B cell (primary cell): ENCODE measurements at regions not wholly inside any gene's neighbourhood (a gene's known extent, or its start where the extent isn't known, plus 50 kb on each side); places are given as distances from the start of the nearest gene placed in this dataset.

Experiments used
- ATAC-seq: fragments of 200-7000 bp; cut with Tn5 transposase; one replicate; pipeline ENCODE4 v1.10.0; 2021; ENCODE audit warnings: low read depth, mild to moderate bottlenecking, moderate number of reproducible peaks, moderate library complexity
- CTCF ChIA-PET: fragments of 350-600 bp; sonication (Branson Sonifier 250); formaldehyde crosslinking; loops from one replicate; lab custom pipeline; 2021; ENCODE audit warnings: antibody characterized with exemption, inconsistent platforms; lab: Charles Lee
- POLR2A ChIA-PET: fragments of 350-600 bp; sonication (Branson Sonifier 250); formaldehyde crosslinking; loops from one replicate; lab custom pipeline; 2021; ENCODE audit warnings: antibody characterized with exemption; lab: Charles Lee
- DNase-seq: peaks from one replicate; pipeline ENCODE4 v3.0.0; 2013
- H2AFZ ChIP-seq: 2 replicates; pipeline ENCODE4 v1.6.1; 2012; ENCODE audit warnings: mild to moderate bottlenecking, low read depth, low read length; ENCODE audit not compliant: insufficient read depth, poor library complexity, severe bottlenecking
- H3K27ac ChIP-seq, 2 donors: 1 replicate in 1 of 2; 2 replicates in 1 of 2; pipeline ENCODE4 v1.5.1; 2012 to 2013; ENCODE audit warnings: low read length in 2 of 2, mild to moderate bottlenecking in 2 of 2, moderate library complexity in 1 of 2
- H3K27me3 ChIP-seq, 4 experiments: fragments of 200-600 bp in 1 of 4; sonication (generic) in 1 of 4; replicated peaks in 1 of 4; 1 replicate in 2 of 4; 2 replicates in 2 of 4; pipeline versions ENCODE4 v1.6.1 to v1.7.0; 2013 to 2016; ENCODE audit warnings: low read length in 3 of 4, mild to moderate bottlenecking in 2 of 4, mixed read lengths in 1 of 4, moderate library complexity in 1 of 4; ENCODE audit not compliant: insufficient read depth in 4 of 4, control insufficient read depth in 3 of 4; ENCODE audit errors: control extremely low read depth in 1 of 4
- H3K36me3 ChIP-seq, 2 experiments: replicated peaks in 1 of 2; 1 replicate in 1 of 2; 2 replicates in 1 of 2; pipeline versions ENCODE4 v1.6.1 to v1.7.1; 2013; ENCODE audit warnings: low read length in 1 of 2; ENCODE audit not compliant: insufficient read depth in 2 of 2, control insufficient read depth in 1 of 2; ENCODE audit errors: control extremely low read depth in 1 of 2, extremely low read depth in 1 of 2
- H3K4me1 ChIP-seq, 2 donors: fragments of 200-600 bp in 1 of 2; sonication (generic) in 1 of 2; 1 replicate in 1 of 2; 2 replicates in 1 of 2; pipeline versions ENCODE4 v1.5.1 to v1.6.1; 2013 to 2017; ENCODE audit warnings: low read length in 2 of 2; ENCODE audit not compliant: control insufficient read depth in 2 of 2, insufficient read depth in 2 of 2
- H3K4me2 ChIP-seq: replicated peaks from 2 replicates; pipeline ENCODE3; 2012; ENCODE audit warnings: mild to moderate bottlenecking, low read depth, low read length; ENCODE audit not compliant: poor library complexity, severe bottlenecking
- H3K4me3 ChIP-seq, 5 experiments: fragments of 200-600 bp in 1 of 5; sonication (generic) in 1 of 5; 1 replicate in 3 of 5; 2 replicates in 2 of 5; pipeline versions ENCODE4 v1.5.1 to v1.7.0; 2011 to 2016; ENCODE audit warnings: low read length in 4 of 5, mild to moderate bottlenecking in 4 of 5, low read depth in 2 of 5, control low read depth in 1 of 5, moderate library complexity in 1 of 5; ENCODE audit not compliant: insufficient read depth in 1 of 5; ENCODE audit errors: control extremely low read depth in 1 of 5, extremely low read depth in 1 of 5
- H3K79me2 ChIP-seq: fragments of 200-600 bp; sonication (generic); one replicate; pipeline ENCODE4 v1.6.0; 2016; ENCODE audit warnings: low read length; ENCODE audit not compliant: control insufficient read depth, insufficient read depth
- H3K9ac ChIP-seq: fragments of 200-600 bp; sonication (generic); 2 replicates; pipeline ENCODE4 v1.6.1; 2017; ENCODE audit warnings: mild to moderate bottlenecking, low read length, moderate library complexity
- H3K9me3 ChIP-seq, 3 donors: one replicate each; pipeline versions ENCODE4 v1.6.1 to v1.7.1; 2013; ENCODE audit warnings: low read length in 2 of 3; ENCODE audit not compliant: control insufficient read depth in 2 of 3, insufficient read depth in 1 of 3; ENCODE audit errors: control extremely low read depth in 1 of 3
- H4K20me1 ChIP-seq: 2 replicates; pipeline ENCODE4 v1.6.0; 2012; ENCODE audit warnings: mild to moderate bottlenecking, low read length; ENCODE audit not compliant: insufficient read depth, control insufficient read depth, poor library complexity, severe bottlenecking
- H3K27ac Mint-ChIP-seq: one replicate; pipeline ENCODE4 v1.8.0; 2021; ENCODE audit warnings: mixed read lengths
- H3K27me3 Mint-ChIP-seq: one replicate; pipeline ENCODE4 v1.8.0; 2021; ENCODE audit warnings: mixed read lengths
- H3K4me1 Mint-ChIP-seq: one replicate; pipeline ENCODE4 v1.8.0; 2021; ENCODE audit warnings: mixed read lengths
- H3K4me3 Mint-ChIP-seq: one replicate; pipeline ENCODE4 v1.8.0; 2021; ENCODE audit warnings: mixed read lengths
- H3K9me3 Mint-ChIP-seq: one replicate; pipeline ENCODE4 v1.8.0; 2022; ENCODE audit warnings: mixed read lengths; ENCODE audit not compliant: insufficient read depth
- CTCF ChIP-seq: fragments of 200-600 bp; IDR thresholded peaks from one replicate; pipeline ENCODE4 v1.8.0; 2022; ENCODE audit warnings: antibody characterized with exemption, mild to moderate bottlenecking
- EZH2 ChIP-seq: IDR thresholded peaks from 2 replicates; pipeline ENCODE4 v1.6.1; 2012; ENCODE audit warnings: borderline replicate concordance, low read depth, mild to moderate bottlenecking, moderate library complexity, low read length; ENCODE audit not compliant: insufficient read depth, poor library complexity, severe bottlenecking
- WGBS: methylation state at CpG from one replicate; pipeline ENCODE4 v1.1.5; 2013; ENCODE audit warnings: missing lambda C conversion rate; ENCODE audit not compliant: insufficient coverage; 5-methylcytosine and 5-hydroxymethylcytosine counted together
- intact Hi-C: fragments of 100-400 bp; cut with micrococcal nuclease; formaldehyde crosslinking; loops from one replicate; pipeline ENCODE4 v1.10.0; 2022

GRCh38 chr3:159039286-159039685 is 237.4 kb downstream of the MFSD1 start:
- H3K4me1 Mint-ChIP-seq = no peaks in the 10 kb centered on the region
- ChIA-PET POLR2A (no interaction called here), CTCF (no interaction called here)
- H2AFZ ChIP-seq = no peak overlapping the region
- no peaks in the 10 kb centered on the region for H3K79me2 ChIP-seq
- no peak overlapping the region for H3K27ac ChIP-seq
- no CpG with 5 or more reads among the region's 2 CpGs for WGBS
- no peaks in the 10 kb centered on the region for H3K36me3 ChIP-seq
- H3K9me3 Mint-ChIP-seq = no peaks in the 10 kb centered on the region
- no peak overlapping the region for H3K9ac ChIP-seq
- H4K20me1 ChIP-seq = no peaks in the 10 kb centered on the region
- no peak overlapping the region for H3K4me3 Mint-ChIP-seq
- H3K27me3 ChIP-seq = no peaks in the 10 kb centered on the region
- no peak overlapping the region for H3K27ac Mint-ChIP-seq
- DNase-seq = no peak
- no peak for ATAC-seq
- H3K4me3 ChIP-seq = no peak overlapping the region
- intact Hi-C loops = no loop called here
- no peak for TF ChIP-seq CTCF
- no peak for TF ChIP-seq EZH2
- no peaks in the 10 kb centered on the region for H3K4me1 ChIP-seq
- no peaks in the 10 kb centered on the region for H3K27me3 Mint-ChIP-seq
- H3K4me2 ChIP-seq = no peak overlapping the region
- no peaks in the 10 kb centered on the region for H3K9me3 ChIP-seq

GRCh38 chr3:159045279-159045885 is 243.5 kb downstream of the MFSD1 start:
- H3K27me3 Mint-ChIP-seq = no peaks in the 10 kb centered on the region
- no peak overlapping the region for H3K27ac Mint-ChIP-seq
- ChIA-PET POLR2A (no interaction called here), CTCF (no interaction called here)
- H3K4me2 ChIP-seq = no peak overlapping the region
- H2AFZ ChIP-seq = no peak overlapping the region
- H3K27ac ChIP-seq = no peak overlapping the region
- no peaks in the 10 kb centered on the region for H3K4me1 Mint-ChIP-seq
- no peaks in the 10 kb centered on the region for H3K9me3 Mint-ChIP-seq
- no peak overlapping the region for H3K9ac ChIP-seq
- WGBS = 69% methylated on average over 3 of the region's 5 CpGs
- H4K20me1 ChIP-seq = no peaks in the 10 kb centered on the region
- no peak overlapping the region for H3K4me3 Mint-ChIP-seq
- no peaks in the 10 kb centered on the region for H3K4me1 ChIP-seq
- no peaks in the 10 kb centered on the region for H3K27me3 ChIP-seq
- intact Hi-C loops = no loop called here
- no peak for ATAC-seq
- TF ChIP-seq CTCF (no peak), EZH2 (no peak)
- DNase-seq = no peak
- H3K4me3 ChIP-seq = no peak overlapping the region
- no peaks in the 10 kb centered on the region for H3K9me3 ChIP-seq
- H3K36me3 ChIP-seq = no peaks in the 10 kb centered on the region
- no peaks in the 10 kb centered on the region for H3K79me2 ChIP-seq
